ENCODE measurements at regions not wholly inside any gene's neighbourhood (a gene's known extent, or its start where the extent isn't known, plus 50 kb on each side); places are given as distances from the start of the nearest gene placed in this dataset.

DNA sequence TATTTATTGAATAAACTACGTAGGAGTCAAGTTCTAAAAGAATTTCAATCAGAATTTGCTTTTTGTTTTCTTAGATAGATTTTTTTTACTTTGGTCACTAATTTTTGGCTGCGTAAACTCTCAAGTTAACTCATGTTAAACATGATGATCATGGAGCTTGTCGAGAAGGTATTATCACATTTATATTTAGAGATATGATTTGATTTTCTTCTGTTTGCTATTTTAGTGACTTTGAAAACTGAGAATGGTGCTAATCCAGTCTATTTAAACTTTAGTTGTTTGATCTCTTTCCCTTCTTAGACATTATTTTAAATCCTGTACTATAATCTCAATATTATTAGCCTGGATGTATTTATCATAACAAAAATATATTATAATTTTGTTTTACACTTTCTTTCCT, 179.4 kb upstream of the SEMA3C start (continued):
- TF ChIP-seq EGR2 (tag by site-specific recombination; IDR thresholded peaks at IDR 0.05; ENCODE audit: low read depth): no peak
- TF ChIP-seq ZNF549 (tag by site-specific recombination; IDR thresholded peaks at IDR 0.05): no peak

DNA sequence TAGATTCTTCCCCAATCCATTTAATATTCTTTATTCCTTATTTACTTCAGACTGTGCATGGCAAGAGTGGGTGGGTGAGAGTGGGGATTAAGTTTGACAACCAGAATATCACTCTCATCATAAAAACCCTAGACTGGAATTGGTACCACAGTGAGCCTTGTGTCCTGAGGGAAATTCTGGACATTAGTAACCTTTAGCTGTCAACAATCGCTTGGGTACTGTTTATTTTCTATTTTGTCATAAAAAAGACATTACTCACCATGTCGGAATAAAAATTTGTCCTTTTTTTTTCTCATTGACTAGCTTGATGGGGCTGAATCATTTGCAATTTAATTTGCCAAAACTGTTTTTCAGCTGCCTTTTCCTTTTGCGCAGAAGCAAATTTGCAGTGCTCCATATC, 176.1 kb upstream of the SEMA3C start:
- Histone ChIP-seq H3K4me3 (ENCODE audit: low read depth, low read length) (no peak overlapping the region), H3K36me3 (ENCODE audit: control insufficient read depth in 2 of 2, insufficient read depth in 1 of 2, low read length in 2 of 2) (no peaks in the 10 kb centered on the region), H3K27ac (ENCODE audit: extremely low read depth, low read depth, low read length) (no peak overlapping the region), H3K4me1 (ENCODE audit: control insufficient read depth, insufficient read depth, low read length) (peaks cover 4% of the 10 kb centered on the region; the same call in 1 of the 2 replicates), H3K9me3 (ENCODE audit: control insufficient read depth, insufficient read depth, low read depth, low read length) (no peaks in the 10 kb centered on the region)
- ChIA-PET CTCF (interaction anchor here (0.6 to 0.7 kb wide), 2 partner anchors 249 to 284 kb away, joined by 3 to 4 read pairs; no protein-coding TSS in a partner anchor), POLR2A (no interaction called here)
- no peak for TF ChIP-seq ZNF558 (tag by site-specific recombination; IDR thresholded peaks at IDR 0.05)
- peak; percentile 47; the same call in 1 of the 2 replicates for TF ChIP-seq FEZF1 (tag by site-specific recombination; IDR thresholded peaks at IDR 0.05)
- TF ChIP-seq, protein P1, sequence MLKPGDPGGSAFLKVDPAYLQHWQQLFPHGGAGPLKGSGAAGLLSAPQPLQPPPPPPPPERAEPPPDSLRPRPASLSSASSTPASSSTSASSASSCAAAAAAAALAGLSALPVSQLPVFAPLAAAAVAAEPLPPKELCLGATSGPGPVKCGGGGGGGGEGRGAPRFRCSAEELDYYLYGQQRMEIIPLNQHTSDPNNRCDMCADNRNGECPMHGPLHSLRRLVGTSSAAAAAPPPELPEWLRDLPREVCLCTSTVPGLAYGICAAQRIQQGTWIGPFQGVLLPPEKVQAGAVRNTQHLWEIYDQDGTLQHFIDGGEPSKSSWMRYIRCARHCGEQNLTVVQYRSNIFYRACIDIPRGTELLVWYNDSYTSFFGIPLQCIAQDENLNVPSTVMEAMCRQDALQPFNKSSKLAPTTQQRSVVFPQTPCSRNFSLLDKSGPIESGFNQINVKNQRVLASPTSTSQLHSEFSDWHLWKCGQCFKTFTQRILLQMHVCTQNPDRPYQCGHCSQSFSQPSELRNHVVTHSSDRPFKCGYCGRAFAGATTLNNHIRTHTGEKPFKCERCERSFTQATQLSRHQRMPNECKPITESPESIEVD (tag by site-specific recombination; IDR thresholded peaks at IDR 0.05): peak; percentile 16; the same call in 1 of the 2 replicates
- TF ChIP-seq WT1 (tag by site-specific recombination; IDR thresholded peaks at IDR 0.05): no peak

DNA sequence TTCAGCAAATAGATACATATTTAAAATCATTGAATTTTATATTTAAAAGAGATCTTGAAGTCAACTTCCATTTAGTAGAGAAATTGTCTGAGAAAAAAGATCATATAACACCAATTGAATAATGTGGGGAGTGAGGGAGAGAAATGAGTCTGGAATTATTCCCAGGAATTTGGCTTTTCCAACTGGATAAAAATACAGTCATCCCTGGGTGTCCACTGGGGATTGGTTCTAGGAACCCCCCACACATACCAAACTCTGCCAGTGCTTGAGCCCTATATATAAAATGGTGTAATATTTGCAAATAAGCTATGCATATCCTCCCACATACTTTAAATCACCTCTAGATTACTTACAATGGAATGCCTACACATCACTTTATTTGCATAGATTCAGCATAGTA, 162.8 kb upstream of the SEMA3C start:
- TF ChIP-seq PRDM2 (tag by site-specific recombination; IDR thresholded peaks at IDR 0.05; ENCODE audit: borderline replicate concordance) (no peak), MEIS1 (CRISPR knock-in tag; IDR thresholded peaks at IDR 0.05; ENCODE audit: borderline replicate concordance) (no peak)
- TF ChIP-seq, protein P2, sequence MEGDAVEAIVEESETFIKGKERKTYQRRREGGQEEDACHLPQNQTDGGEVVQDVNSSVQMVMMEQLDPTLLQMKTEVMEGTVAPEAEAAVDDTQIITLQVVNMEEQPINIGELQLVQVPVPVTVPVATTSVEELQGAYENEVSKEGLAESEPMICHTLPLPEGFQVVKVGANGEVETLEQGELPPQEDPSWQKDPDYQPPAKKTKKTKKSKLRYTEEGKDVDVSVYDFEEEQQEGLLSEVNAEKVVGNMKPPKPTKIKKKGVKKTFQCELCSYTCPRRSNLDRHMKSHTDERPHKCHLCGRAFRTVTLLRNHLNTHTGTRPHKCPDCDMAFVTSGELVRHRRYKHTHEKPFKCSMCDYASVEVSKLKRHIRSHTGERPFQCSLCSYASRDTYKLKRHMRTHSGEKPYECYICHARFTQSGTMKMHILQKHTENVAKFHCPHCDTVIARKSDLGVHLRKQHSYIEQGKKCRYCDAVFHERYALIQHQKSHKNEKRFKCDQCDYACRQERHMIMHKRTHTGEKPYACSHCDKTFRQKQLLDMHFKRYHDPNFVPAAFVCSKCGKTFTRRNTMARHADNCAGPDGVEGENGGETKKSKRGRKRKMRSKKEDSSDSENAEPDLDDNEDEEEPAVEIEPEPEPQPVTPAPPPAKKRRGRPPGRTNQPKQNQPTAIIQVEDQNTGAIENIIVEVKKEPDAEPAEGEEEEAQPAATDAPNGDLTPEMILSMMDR (tag by site-specific recombination; IDR thresholded peaks at IDR 0.05): no peak
- TF ChIP-seq, protein P3, sequence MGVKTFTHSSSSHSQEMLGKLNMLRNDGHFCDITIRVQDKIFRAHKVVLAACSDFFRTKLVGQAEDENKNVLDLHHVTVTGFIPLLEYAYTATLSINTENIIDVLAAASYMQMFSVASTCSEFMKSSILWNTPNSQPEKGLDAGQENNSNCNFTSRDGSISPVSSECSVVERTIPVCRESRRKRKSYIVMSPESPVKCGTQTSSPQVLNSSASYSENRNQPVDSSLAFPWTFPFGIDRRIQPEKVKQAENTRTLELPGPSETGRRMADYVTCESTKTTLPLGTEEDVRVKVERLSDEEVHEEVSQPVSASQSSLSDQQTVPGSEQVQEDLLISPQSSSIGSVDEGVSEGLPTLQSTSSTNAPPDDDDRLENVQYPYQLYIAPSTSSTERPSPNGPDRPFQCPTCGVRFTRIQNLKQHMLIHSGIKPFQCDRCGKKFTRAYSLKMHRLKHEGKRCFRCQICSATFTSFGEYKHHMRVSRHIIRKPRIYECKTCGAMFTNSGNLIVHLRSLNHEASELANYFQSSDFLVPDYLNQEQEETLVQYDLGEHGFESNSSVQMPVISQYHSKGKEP (tag by site-specific recombination; IDR thresholded peaks at IDR 0.05): no peak
- CTCF ChIA-PET: no interaction called here
- no peaks in the 10 kb centered on the region for H3K9me3 ChIP-seq (ENCODE audit: control insufficient read depth, insufficient read depth, low read depth, low read length)
- POLR2A ChIA-PET: no interaction called here
- no peak overlapping the region for H3K27ac ChIP-seq (ENCODE audit: extremely low read depth, low read depth, low read length)
- no peak overlapping the region for H3K4me3 ChIP-seq (ENCODE audit: low read depth, low read length)
- H3K36me3 ChIP-seq (ENCODE audit: control insufficient read depth in 2 of 2, insufficient read depth in 1 of 2, low read length in 2 of 2): no peaks in the 10 kb centered on the region
- no peaks in the 10 kb centered on the region for H3K4me1 ChIP-seq (ENCODE audit: control insufficient read depth, insufficient read depth, low read length)
